ENCODE measurements at regions not wholly inside any gene's neighbourhood (a gene's known extent, or its start where the extent isn't known, plus 50 kb on each side); places are given as distances from the start of the nearest gene placed in this dataset.

DNA sequence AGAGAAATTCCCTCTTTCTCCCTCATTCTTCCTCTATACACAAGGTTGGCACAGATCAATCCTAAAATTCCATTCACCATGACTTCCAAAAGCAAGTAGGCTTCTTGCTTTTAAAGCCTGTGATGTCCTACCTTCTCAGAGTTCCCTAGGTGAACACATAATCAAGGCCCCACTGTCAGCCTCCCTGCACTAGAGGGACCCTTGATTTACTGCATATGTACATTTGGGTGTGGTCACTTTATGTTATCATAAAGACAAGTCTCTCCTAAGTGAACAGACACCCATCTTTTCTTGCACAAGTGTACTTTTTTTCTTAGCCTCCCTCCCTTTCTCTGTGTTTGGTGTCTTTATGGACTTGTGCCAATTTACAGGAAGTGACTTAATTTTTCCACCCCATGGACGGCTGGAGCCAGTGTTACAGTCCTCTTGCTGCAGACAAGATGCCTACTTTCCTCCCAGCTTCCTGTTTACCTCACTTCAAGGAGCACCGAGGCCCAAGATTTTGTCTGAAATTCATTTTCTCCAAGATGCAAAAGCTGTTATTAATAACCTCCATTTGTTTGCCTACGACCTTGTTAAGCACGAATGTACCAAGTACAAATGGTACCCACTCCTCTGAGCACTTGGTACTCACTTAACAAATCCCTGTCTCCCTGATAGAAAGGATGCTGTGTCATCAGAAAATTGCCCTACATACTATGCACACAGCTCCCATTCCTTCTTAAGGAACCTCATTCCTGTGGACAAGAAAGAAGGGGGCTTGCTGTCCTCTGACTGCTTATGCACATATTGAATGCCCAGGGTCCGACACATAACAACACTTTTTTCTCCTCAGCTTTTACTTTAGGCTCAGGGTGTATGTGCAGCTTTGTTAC, 82.8 kb upstream of the SLC44A3 start:
- no peak for TF ChIP-seq POLR2AphosphoS5 (IDR thresholded peaks at IDR 0.05)
- no peak for TF ChIP-seq CTCF (IDR thresholded peaks at IDR 0.05 in 8 of 11, conservative IDR thresholded peaks at IDR 0.05 in 3 of 11)

Measured in spleen (tissue), 7 donors.